SK-N-SH treated with all-trans-retinoic acid at 6 μM for 48 hours (cell line): ENCODE measurements at regions not wholly inside any gene's neighbourhood (a gene's known extent, or its start where the extent isn't known, plus 50 kb on each side); places are given as distances from the start of the nearest gene placed in this dataset.

Experiments
- ATAC-seq: fragments of 200-7000 bp; cut with Tn5 transposase; 3 replicates; pipeline ENCODE4 v1.9.1; 2020; ENCODE audit warnings: mild to moderate bottlenecking, moderate library complexity
- ARNTL ChIP-seq: fragments of 450-650 bp; formaldehyde crosslinking; IDR thresholded peaks from 2 replicates; pipeline ENCODE4 v1.5.0; 2020; ENCODE audit warnings: low read depth, mild to moderate bottlenecking, moderate library complexity, borderline replicate concordance
- BACH2 ChIP-seq: fragments of 250-450 bp; sonication (Bioruptor Pico); IDR thresholded peaks from 2 replicates; pipeline ENCODE4 v1.9.0; 2021; ENCODE audit warnings: mild to moderate bottlenecking, borderline replicate concordance
- CSDC2 ChIP-seq: fragments of 250-450 bp; sonication (Bioruptor Pico); IDR thresholded peaks from 2 replicates; pipeline ENCODE4 v1.5.0; 2020; ENCODE audit warnings: mild to moderate bottlenecking, moderate library complexity
- CSRNP3 ChIP-seq: fragments of 250-450 bp; sonication (Bioruptor Pico); IDR thresholded peaks from 2 replicates; pipeline ENCODE4 v1.5.1; 2021; ENCODE audit warnings: mild to moderate bottlenecking, moderate library complexity
- ESRRG ChIP-seq: fragments of 250-450 bp; sonication (Bioruptor Pico); IDR thresholded peaks from 2 replicates; pipeline ENCODE4 v1.6.1; 2021; ENCODE audit warnings: mild to moderate bottlenecking
- GLIS3 ChIP-seq: fragments of 250-450 bp; sonication (Bioruptor Pico); IDR thresholded peaks from 2 replicates; pipeline ENCODE4 v1.5.0; 2020; ENCODE audit warnings: mild to moderate bottlenecking, moderate library complexity
- ISL1 ChIP-seq: fragments of 250-450 bp; sonication (Bioruptor Pico); IDR thresholded peaks from 2 replicates; pipeline ENCODE4 v2.1.2; 2022; ENCODE audit warnings: mild to moderate bottlenecking, moderate library complexity
- OSR1 ChIP-seq: fragments of 250-450 bp; sonication (Bioruptor Pico); IDR thresholded peaks from 2 replicates; pipeline ENCODE4 v1.8.0; 2022; ENCODE audit warnings: moderate library complexity, mild to moderate bottlenecking, inconsistent platforms
- POU6F1 ChIP-seq: fragments of 250-450 bp; sonication (Bioruptor Pico); IDR thresholded peaks from 2 replicates; pipeline ENCODE4 v1.8.0; 2021; ENCODE audit warnings: low read depth, mild to moderate bottlenecking, moderate library complexity, borderline replicate concordance
- PPARA ChIP-seq: fragments of 250-450 bp; sonication (Bioruptor Pico); IDR thresholded peaks from 2 replicates; pipeline ENCODE4 v1.5.0; 2020; ENCODE audit warnings: mild to moderate bottlenecking, borderline replicate concordance
- RARB ChIP-seq: fragments of 250-450 bp; sonication (Bioruptor Pico); IDR thresholded peaks from 2 replicates; pipeline ENCODE4 v1.8.0; 2021; ENCODE audit warnings: mild to moderate bottlenecking, moderate library complexity
- SNAI2 ChIP-seq: fragments of 250-450 bp; sonication (Bioruptor Pico); IDR thresholded peaks from 2 replicates; pipeline ENCODE4 v1.5.0; 2020; ENCODE audit warnings: mild to moderate bottlenecking, moderate library complexity
- TCF4 ChIP-seq: fragments of 250-450 bp; sonication (Bioruptor Pico); IDR thresholded peaks from 2 replicates; pipeline ENCODE4 v1.8.0; 2021; ENCODE audit warnings: mild to moderate bottlenecking, moderate library complexity, borderline replicate concordance
- TOX ChIP-seq: fragments of 250-450 bp; sonication (Bioruptor Pico); IDR thresholded peaks from 2 replicates; pipeline ENCODE4 v1.8.0; 2021; ENCODE audit warnings: mild to moderate bottlenecking, moderate library complexity, borderline replicate concordance
- ZC3H10 ChIP-seq: fragments of 250-450 bp; sonication (Bioruptor Pico); IDR thresholded peaks from 2 replicates; pipeline ENCODE4 v1.5.1; 2021; ENCODE audit warnings: mild to moderate bottlenecking, moderate library complexity
- ZFP3 ChIP-seq: fragments of 250-450 bp; sonication (Bioruptor Pico); IDR thresholded peaks from 2 replicates; pipeline ENCODE4 v1.5.0; 2020; ENCODE audit warnings: mild to moderate bottlenecking, moderate library complexity
- ZFP30 ChIP-seq: fragments of 450-650 bp; formaldehyde crosslinking; IDR thresholded peaks from 2 replicates; pipeline ENCODE4 v1.5.0; 2022; ENCODE audit warnings: mild to moderate bottlenecking, moderate library complexity
- ZNF565 ChIP-seq: fragments of 450-650 bp; formaldehyde crosslinking; conservative IDR thresholded peaks from 2 replicates; pipeline ENCODE4 v1.5.0; 2020; ENCODE audit warnings: low read depth, mild to moderate bottlenecking, moderate library complexity
- ZNF70 ChIP-seq: fragments of 450-650 bp; formaldehyde crosslinking; IDR thresholded peaks from 2 replicates; pipeline ENCODE4 v1.5.0; 2020; ENCODE audit warnings: mild to moderate bottlenecking, moderate library complexity
- ZNF8 ChIP-seq: fragments of 450-650 bp; formaldehyde crosslinking; IDR thresholded peaks from 2 replicates; pipeline ENCODE4 v1.5.0; 2020; ENCODE audit warnings: mild to moderate bottlenecking, moderate library complexity
- TF ChIP-seq, protein P1 (sequence below): fragments of 250-450 bp; sonication (Bioruptor Pico); IDR thresholded peaks from 2 replicates; pipeline ENCODE4 v1.5.1; 2020; ENCODE audit warnings: low read depth, mild to moderate bottlenecking, moderate library complexity
- TF ChIP-seq, protein P2 (sequence below): fragments of 250-450 bp; sonication (Bioruptor Pico); IDR thresholded peaks from 2 replicates; pipeline ENCODE4 v1.8.0; 2020; ENCODE audit warnings: mild to moderate bottlenecking, moderate library complexity, borderline replicate concordance

- no peak for TF ChIP-seq ISL1
- TF ChIP-seq ZNF565 (CRISPR knock-in tag): no peak
- TF ChIP-seq ZFP3 (CRISPR knock-in tag): no peak
- TF ChIP-seq ZNF8 (CRISPR knock-in tag): no peak
- TF ChIP-seq OSR1: no peak
- TF ChIP-seq, protein P1, sequence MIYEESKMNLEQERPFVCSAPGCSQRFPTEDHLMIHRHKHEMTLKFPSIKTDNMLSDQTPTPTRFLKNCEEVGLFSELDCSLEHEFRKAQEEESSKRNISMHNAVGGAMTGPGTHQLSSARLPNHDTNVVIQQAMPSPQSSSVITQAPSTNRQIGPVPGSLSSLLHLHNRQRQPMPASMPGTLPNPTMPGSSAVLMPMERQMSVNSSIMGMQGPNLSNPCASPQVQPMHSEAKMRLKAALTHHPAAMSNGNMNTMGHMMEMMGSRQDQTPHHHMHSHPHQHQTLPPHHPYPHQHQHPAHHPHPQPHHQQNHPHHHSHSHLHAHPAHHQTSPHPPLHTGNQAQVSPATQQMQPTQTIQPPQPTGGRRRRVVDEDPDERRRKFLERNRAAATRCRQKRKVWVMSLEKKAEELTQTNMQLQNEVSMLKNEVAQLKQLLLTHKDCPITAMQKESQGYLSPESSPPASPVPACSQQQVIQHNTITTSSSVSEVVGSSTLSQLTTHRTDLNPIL (CRISPR knock-in tag): no peak
- peak; percentile 67 for ATAC-seq
These were observed 1274.9 kb upstream of the SORCS1 start for GRCh38 chr10:108439397-108439796.

DNA sequence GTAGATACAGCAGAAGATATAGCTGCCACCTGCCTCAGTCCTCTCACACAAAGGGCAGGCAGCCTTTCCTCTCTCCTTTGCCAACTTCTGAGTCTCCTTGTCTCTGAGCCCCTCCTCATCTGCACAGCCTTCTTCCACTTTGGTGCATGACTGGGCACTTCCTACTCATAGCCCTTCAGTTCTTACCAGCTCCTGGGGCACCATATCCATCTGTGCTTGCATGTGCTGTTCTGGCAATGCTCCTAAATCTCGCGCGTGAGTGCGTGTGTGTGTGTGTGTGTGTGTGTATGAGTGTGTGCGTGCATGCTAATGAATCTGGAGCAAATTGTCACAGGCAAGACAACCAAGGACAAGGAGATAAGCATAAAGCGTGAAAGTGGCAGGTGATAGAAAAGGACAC, 1271.6 kb upstream of the SORCS1 start:
- TF ChIP-seq ARNTL (CRISPR knock-in tag) (no peak), TCF4 (CRISPR knock-in tag) (no peak), SNAI2 (CRISPR knock-in tag) (no peak), OSR1 (no peak), PPARA (CRISPR knock-in tag) (no peak), TOX (no peak)
- TF ChIP-seq, protein P2, sequence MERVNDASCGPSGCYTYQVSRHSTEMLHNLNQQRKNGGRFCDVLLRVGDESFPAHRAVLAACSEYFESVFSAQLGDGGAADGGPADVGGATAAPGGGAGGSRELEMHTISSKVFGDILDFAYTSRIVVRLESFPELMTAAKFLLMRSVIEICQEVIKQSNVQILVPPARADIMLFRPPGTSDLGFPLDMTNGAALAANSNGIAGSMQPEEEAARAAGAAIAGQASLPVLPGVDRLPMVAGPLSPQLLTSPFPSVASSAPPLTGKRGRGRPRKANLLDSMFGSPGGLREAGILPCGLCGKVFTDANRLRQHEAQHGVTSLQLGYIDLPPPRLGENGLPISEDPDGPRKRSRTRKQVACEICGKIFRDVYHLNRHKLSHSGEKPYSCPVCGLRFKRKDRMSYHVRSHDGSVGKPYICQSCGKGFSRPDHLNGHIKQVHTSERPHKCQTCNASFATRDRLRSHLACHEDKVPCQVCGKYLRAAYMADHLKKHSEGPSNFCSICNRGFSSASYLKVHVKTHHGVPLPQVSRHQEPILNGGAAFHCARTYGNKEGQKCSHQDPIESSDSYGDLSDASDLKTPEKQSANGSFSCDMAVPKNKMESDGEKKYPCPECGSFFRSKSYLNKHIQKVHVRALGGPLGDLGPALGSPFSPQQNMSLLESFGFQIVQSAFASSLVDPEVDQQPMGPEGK (CRISPR knock-in tag): no peak
- TF ChIP-seq, protein P1 (CRISPR knock-in tag): no peak
- ATAC-seq: no peak

DNA sequence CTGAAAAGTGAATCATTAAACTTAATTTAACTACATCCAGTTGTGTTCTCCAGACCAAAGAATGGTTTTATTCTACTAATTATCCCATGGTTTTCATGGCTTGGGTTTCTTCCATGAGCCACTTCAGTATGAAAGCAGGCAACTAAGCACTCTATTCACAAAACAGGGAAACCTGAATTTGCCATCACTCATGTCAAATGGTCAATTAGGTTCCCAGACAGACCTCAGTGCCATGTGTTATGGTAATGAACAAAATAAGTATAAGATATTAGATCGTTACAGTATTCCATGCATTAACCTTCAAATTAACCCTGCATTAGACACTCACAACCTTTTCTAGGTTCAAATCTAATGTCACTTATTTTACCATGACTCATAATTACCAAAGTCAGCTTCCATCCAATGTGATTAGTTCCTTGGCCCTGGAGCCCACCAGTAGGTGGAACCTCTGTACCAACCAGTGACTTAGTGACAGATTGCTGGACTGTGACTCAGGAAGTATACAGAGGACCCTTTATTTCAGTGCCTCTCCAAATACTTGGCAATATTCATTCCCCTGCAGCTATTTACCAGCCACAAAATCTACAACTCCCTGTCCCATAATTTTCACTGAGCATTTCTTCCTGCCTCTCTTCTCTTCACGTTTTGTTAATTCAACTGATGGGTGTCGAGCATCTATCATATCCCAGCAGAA, 1270.2 kb upstream of the SORCS1 start:
- no peak for ATAC-seq

GRCh38 chr10:108427146-108427545, 1262.6 kb upstream of the SORCS1 start:
- TF ChIP-seq POU6F1 (CRISPR knock-in tag) (no peak), ZNF565 (CRISPR knock-in tag) (no peak), ZNF70 (CRISPR knock-in tag) (no peak), ARNTL (CRISPR knock-in tag) (no peak), RARB (CRISPR knock-in tag) (no peak), PPARA (CRISPR knock-in tag) (no peak), OSR1 (no peak), CSDC2 (no peak), ESRRG (CRISPR knock-in tag) (no peak), SNAI2 (CRISPR knock-in tag) (no peak), BACH2 (no peak), GLIS3 (CRISPR knock-in tag) (no peak), ZC3H10 (CRISPR knock-in tag) (no peak), TOX (no peak)
- TF ChIP-seq, protein P2 (CRISPR knock-in tag): no peak
- TF ChIP-seq, protein P1 (CRISPR knock-in tag): no peak
- ATAC-seq: peak; percentile 33; the same call in 1 of the 3 replicates

More for the DNA sequence above, 1270.2 kb upstream of the SORCS1 start:
- TF ChIP-seq BACH2: no peak
- TF ChIP-seq RARB (CRISPR knock-in tag): no peak
- no peak for TF ChIP-seq TOX
- no peak for TF ChIP-seq GLIS3 (CRISPR knock-in tag)
- TF ChIP-seq ZNF565 (CRISPR knock-in tag): no peak
- TF ChIP-seq ISL1: no peak
- TF ChIP-seq ZNF70 (CRISPR knock-in tag): no peak
- TF ChIP-seq ZFP30 (CRISPR knock-in tag): no peak
- TF ChIP-seq CSRNP3: no peak
- TF ChIP-seq CSDC2: no peak
- no peak for TF ChIP-seq ARNTL (CRISPR knock-in tag)
- no peak for TF ChIP-seq TCF4 (CRISPR knock-in tag)
